GM19025 (cell line): ENCODE measurements at regions not wholly inside any gene's neighbourhood (a gene's known extent, or its start where the extent isn't known, plus 50 kb on each side); places are given as distances from the start of the nearest gene placed in this dataset.

Experiments
- ATAC-seq: cut with Tn5 transposase; IDR thresholded peaks from one replicate; pipeline ENCODE4 v1.9.1; 2021; ENCODE audit warnings: mild to moderate bottlenecking, low read depth, moderate library complexity; ENCODE audit not compliant: unreplicated experiment

DNA sequence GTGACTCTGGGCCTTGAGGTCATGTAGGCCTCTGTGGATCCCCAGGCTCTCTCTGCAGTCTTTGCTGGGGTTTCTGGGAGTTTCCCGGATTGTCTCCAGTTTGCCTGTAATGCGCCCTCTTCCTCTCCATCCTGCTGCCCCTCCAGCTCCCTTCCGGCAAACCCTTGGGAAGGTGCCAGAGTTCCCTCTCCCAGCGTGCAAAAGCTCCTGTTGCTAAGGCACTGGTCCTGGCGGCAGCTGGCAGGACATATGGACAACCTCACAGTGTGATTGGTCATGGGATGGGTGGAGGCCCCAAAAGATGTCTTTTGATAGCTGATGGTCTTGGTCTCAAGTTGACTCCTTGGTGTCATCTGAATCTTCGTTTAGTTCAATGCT lies 320.1 kb downstream of the CYP26B1 start:
- no peak for ATAC-seq

GRCh38 chr2:71826826-71827523 lies 320.7 kb downstream of the CYP26B1 start:
- no peak for ATAC-seq

GRCh38 chr2:71826299-71826698 lies 321.4 kb downstream of the CYP26B1 start:
- ATAC-seq: no peak

- no peak for ATAC-seq
Measured at GRCh38 chr2:71824436-71824835, 323.2 kb downstream of the CYP26B1 start.

DNA sequence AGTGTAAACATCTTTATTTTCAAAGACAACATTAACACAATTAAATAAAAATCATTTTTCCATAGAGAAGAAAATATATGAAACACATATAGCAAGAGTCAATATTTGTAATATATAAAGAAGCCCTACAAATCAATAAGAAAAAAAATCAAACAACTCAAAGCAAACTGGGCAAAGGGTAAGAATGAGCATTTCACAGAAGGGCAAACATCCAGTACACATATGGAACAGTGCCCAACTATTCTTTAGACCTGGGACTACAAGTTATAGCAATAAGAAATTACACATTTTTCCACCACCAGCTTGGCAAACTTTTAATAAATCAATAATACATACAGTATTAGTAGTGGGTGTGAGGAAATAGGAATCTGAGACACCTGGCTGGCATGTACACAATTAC lies 324.1 kb downstream of the CYP26B1 start:
- ATAC-seq: no peak

DNA sequence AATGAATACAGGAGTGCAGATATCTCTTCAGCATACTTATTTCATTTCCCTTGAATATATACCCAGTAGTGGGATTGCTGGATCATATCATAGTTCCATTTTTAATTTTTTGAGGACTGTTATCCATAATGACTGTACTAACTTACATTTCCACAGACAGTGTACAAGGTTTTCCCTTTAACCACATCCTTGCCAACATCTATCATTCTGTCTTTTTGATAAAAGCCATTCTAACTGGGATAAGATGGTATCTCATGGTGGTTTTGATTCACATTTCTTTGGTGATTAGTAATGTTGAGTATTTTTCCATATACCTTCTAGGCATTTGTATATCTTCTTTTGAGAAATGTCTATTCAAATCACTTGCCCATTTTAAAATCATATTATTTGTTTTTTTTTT lies 325.2 kb downstream of the CYP26B1 start:
- no peak for ATAC-seq

GRCh38 chr2:71821856-71822255 lies 325.8 kb downstream of the CYP26B1 start:
- no peak for ATAC-seq

- ATAC-seq: no peak
Measured at GRCh38 chr2:71816815-71817214, 330.8 kb downstream of the CYP26B1 start.

- no peak for ATAC-seq
Measured at GRCh38 chr2:71815701-71816474, 331.8 kb downstream of the CYP26B1 start.

GRCh38 chr2:71814885-71815284 lies 332.8 kb downstream of the CYP26B1 start:
- ATAC-seq: no peak

DNA sequence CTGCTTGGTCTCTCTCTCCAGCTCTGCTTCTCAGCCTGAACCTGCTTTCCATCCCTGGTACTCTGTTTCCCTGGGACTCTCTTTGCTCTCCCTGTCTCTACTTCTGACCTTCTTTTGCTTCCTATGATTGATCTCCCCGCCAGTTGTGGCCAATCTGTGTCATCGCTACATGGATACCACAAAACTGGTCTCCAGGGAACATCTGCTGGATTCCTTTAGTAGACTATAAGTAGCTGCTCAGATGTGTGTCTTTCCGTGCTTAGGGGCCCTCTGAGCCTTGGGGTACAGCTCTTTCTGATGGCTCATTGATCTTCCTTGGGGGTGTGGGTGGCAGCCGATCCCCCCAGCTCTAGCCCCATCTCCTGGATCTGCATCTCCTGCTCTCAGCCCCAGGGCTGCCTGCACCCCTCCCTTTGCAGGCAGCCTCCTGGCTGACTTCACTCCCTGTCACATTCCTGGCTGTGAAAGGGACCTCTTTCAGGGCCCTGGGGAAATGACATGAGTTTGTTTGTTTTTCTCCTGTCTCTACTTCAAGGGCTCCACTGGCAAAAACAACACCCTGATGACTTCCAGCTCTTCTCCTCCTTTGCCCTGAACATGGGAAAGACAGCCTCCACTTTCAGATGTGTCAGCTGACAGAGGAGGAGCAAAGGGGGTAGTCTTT lies 333.7 kb downstream of the CYP26B1 start:
- ATAC-seq: no peak

DNA sequence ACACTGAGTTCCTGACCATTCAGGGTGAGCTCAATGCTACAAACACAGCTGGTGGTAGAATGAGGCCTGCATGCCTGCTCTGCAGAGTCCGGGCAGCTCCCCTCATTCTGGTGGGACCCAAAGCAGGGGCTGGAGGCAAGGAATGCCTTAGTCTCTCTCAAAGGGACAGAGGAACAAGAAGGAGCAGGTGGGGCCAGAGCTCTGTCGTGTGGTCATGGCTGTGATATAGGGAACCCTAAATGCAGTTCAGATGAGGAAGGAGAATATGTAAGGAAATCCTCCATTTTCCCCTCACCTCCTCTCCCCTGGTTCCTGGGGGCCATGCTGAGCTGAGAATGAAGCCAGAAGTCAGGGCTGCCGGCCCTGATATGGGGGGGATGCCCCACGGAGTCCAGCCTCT lies 334.3 kb downstream of the CYP26B1 start:
- ATAC-seq: no peak

GRCh38 chr2:71812736-71813135 lies 334.9 kb downstream of the CYP26B1 start:
- no peak for ATAC-seq

GRCh38 chr2:71811726-71812125 lies 335.9 kb downstream of the CYP26B1 start:
- ATAC-seq: no peak

GRCh38 chr2:71811157-71811556 lies 336.5 kb downstream of the CYP26B1 start:
- ATAC-seq: no peak

DNA sequence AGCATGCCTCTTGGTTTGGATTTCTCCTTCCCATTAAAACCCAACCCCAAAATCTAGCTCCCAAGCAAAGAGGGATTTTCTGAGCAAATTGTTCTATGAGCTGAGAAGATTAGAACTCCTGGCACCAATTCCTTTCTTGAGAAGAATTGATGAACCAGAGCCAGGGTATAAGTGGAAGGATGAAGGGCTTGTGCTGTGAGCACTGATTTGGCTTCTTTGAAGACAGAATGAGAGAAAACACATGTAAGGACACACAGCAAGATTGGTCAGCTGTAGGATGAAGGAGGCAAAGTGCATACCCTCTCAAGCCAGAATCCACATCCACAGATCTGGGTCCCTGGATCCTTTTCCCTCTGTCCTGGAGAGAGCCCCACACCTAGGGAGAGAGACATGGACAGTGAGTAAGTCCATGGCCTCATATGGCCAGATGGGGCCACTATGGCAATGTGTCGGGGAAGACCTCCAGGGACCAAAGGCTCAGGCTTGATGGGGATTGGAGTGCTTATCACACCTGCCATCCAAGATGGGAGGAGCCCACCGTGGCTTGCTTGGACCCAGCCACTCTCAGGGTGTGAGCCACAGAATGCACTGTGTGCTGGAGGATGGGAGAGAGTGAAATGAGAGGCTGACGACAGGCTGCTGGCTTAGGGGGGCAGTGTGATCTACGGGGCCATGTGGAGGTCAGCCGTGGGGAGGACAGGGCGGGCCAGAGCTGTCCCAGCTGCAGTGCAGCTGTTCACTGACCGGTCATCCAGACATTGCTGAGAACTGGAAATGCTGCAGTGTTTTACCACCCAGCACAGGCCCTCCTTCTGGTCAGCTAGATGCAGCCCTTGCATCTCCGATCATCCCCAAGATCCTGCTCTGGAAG lies 339.8 kb downstream of the CYP26B1 start:
- ATAC-seq: no peak

- ATAC-seq: no peak
Measured at GRCh38 chr2:71806432-71806831, 341.2 kb downstream of the CYP26B1 start.

DNA sequence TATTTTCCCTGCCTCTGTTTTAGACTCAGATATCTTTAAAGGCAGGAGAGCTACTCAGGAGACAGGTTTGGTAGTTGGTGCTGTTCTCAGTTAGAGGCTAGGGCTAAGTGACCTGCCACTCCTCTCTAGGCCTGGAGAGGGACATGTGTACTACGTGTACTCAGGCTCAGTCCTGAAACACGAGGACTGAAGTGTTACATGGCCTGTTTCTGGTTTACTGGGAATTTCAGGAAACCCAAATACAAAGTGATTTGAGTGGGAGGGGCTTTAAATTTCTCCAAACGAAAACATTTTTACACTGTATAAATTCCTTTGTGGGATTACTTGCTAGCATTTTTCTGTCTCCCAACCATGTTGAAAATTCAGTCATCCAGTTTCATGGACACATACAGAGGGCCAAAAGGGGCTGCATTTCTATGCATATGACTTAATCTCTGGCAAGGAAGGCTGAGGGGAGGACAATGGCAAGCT lies 343.3 kb downstream of the CYP26B1 start:
- ATAC-seq: no peak

DNA sequence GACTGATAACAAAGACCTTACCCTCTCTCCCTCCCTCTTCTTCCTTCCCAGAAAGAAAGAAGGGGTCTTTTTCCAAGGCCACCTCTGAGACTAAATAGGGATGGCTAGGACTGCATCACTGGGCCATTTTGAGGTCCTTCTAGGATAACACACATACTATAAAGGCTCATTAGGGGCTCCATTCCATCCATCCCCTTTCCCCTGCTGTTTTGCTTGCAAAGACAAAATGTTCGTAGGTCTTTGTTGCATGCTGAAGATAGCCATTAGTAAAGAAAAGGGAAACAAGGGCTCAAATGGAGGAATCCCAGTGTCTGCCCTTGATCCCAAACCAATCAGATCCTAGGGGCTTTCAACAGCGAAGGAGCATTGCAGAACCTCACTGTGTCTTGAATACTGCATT lies 344.3 kb downstream of the CYP26B1 start:
- no peak for ATAC-seq

DNA sequence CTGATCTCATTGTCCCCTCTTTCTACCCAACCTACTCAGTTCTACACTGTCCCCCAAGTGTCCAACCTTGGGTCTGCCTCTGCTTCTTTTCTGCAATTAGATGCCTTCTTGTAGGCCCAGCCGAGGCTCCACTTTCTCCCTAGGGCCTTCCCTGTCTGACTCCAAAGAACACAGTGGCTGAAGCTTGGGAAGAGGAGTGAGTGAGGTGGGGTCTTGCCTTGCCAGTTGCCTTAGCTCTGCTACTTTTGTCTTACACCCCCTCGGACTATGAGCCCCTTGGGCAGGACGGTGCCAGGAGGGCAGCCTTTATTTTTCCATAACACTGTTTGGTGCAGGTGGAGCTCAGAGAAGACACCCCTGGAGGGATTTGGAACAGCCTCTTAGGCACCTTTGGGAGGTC lies 345.1 kb downstream of the CYP26B1 start:
- ATAC-seq: no peak

GRCh38 chr2:71801969-71802368 lies 345.7 kb downstream of the CYP26B1 start:
- no peak for ATAC-seq
